ENCODE measurements at regions not wholly inside any gene's neighbourhood (a gene's known extent, or its start where the extent isn't known, plus 50 kb on each side); places are given as distances from the start of the nearest gene placed in this dataset.

GRCh38 chr12:125871811-125872594 lies 806.8 kb downstream of the AACS start:
- no peak for TF ChIP-seq CTCF (IDR thresholded peaks at IDR 0.05; ENCODE audit: insufficient read depth, low read depth, low read length)
- no peak for DNase-seq (ENCODE audit: low read depth)
- no peak overlapping the region for H3K4me3 ChIP-seq (ENCODE audit: low read depth, low read length)

- TF ChIP-seq CTCF (IDR thresholded peaks at IDR 0.05; ENCODE audit: insufficient read depth, low read depth, low read length) = no peak
- H3K4me3 ChIP-seq (ENCODE audit: low read depth, low read length) = no peak overlapping the region
- no peak for DNase-seq (ENCODE audit: low read depth)
Observed at GRCh38 chr12:125873016-125873415, 807.8 kb downstream of the AACS start.

GRCh38 chr12:125878483-125878882 lies 813.2 kb downstream of the AACS start:
- no peak for DNase-seq (ENCODE audit: low read depth)
- no peak for TF ChIP-seq CTCF (IDR thresholded peaks at IDR 0.05; ENCODE audit: insufficient read depth, low read depth, low read length)
- no peak overlapping the region for H3K4me3 ChIP-seq (ENCODE audit: low read depth, low read length)

- no peak overlapping the region for H3K4me3 ChIP-seq (ENCODE audit: low read depth, low read length)
- TF ChIP-seq CTCF (IDR thresholded peaks at IDR 0.05; ENCODE audit: insufficient read depth, low read depth, low read length) = no peak
- no peak for DNase-seq (ENCODE audit: low read depth)
Observed at GRCh38 chr12:125882141-125882540, 816.9 kb downstream of the AACS start.

GRCh38 chr12:125888921-125889320 lies 823.7 kb downstream of the AACS start:
- DNase-seq (ENCODE audit: low read depth) = no peak
- no peak overlapping the region for H3K4me3 ChIP-seq (ENCODE audit: low read depth, low read length)
- TF ChIP-seq CTCF (IDR thresholded peaks at IDR 0.05; ENCODE audit: insufficient read depth, low read depth, low read length) = no peak

- DNase-seq (ENCODE audit: low read depth) = no peak
Observed at GRCh38 chr12:125889742-125890141, 824.5 kb downstream of the AACS start.

More at GRCh38 chr12:125889742-125890141, 824.5 kb downstream of the AACS start:
- no peak overlapping the region for H3K4me3 ChIP-seq (ENCODE audit: low read depth, low read length)
- TF ChIP-seq CTCF (IDR thresholded peaks at IDR 0.05; ENCODE audit: insufficient read depth, low read depth, low read length) = no peak
